K562 (cell line): ENCODE measurements at regions not wholly inside any gene's neighbourhood (a gene's known extent, or its start where the extent isn't known, plus 50 kb on each side); places are given as distances from the start of the nearest gene placed in this dataset.

ENCODE experiments used
- ATAC-seq: fragments of 200-7000 bp; cut with Tn5 transposase; 3 replicates; pipeline ENCODE4 v1.9.1; 2020; ENCODE audit warnings: moderate library complexity
- BruUV-seq: library from RNA; stranded (reverse); fragments of 400-500 nt; replicated peaks from 2 replicates; lab custom pipeline; 2021; lab: Mats Ljungman, UMichigan
- CTCF ChIA-PET: fragments of 300-600 bp; formaldehyde crosslinking; extraction: SDS; loops from one replicate; lab custom pipeline; 2021; ENCODE audit warnings: low intra/inter-chr PET ratio; lab: Yijun Ruan, JAX
- POLR2A ChIA-PET: fragments of 300-600, 350-650 bp; sonication (Branson Sonifier 250); formaldehyde crosslinking; extraction: SDS; loops from one replicate; lab custom pipeline; 2021; ENCODE audit warnings: antibody characterized with exemption, inconsistent platforms; lab: Yijun Ruan, JAX
- DNase-seq, 4 experiments: peaks; one replicate each; pipeline versions ENCODE4 v3.0.0 to v3.0.0-alpha.2; 2011 to 2018; ENCODE audit warnings: low spot score in 3 of 4, mixed read lengths in 3 of 4; ENCODE audit errors: extremely low read depth in 1 of 4
- FAIRE-seq: peaks from 2 replicates; lab custom pipeline; 2011; peaks lifted over from hg19 to GRCh38; lab: Jason Lieb, UNC
- H2AFZ ChIP-seq: 2 replicates; pipeline ENCODE4 v1.6.0; 2011; ENCODE audit warnings: low read depth, low read length, control low read depth, inconsistent platforms
- H3K27ac ChIP-seq: fragments of 200-600 bp; 3 replicates; pipeline ENCODE4 v1.8.0; 2011; ENCODE audit warnings: low read depth, mild to moderate bottlenecking, control low read depth, inconsistent platforms, low read length, moderate library complexity, mixed read lengths; ENCODE audit errors: extremely low read depth
- H3K27me3 ChIP-seq, 2 experiments: fragments of 300-600 bp in 1 of 2; 2 replicates in 1 of 2; 3 replicates in 1 of 2; pipeline versions ENCODE4 v1.6.0 to v1.8.0; 2011; ENCODE audit warnings: inconsistent platforms in 2 of 2, low read length in 2 of 2, mild to moderate bottlenecking in 1 of 2, mixed read lengths in 1 of 2, moderate library complexity in 1 of 2; ENCODE audit not compliant: control insufficient read depth in 2 of 2, insufficient read depth in 2 of 2
- H3K36me3 ChIP-seq: fragments of 300-600 bp; 3 replicates; pipeline ENCODE4 v1.8.0; 2011; ENCODE audit warnings: mild to moderate bottlenecking, low read length, inconsistent platforms; ENCODE audit not compliant: control insufficient read depth, insufficient read depth
- H3K4me1 ChIP-seq, 2 experiments: fragments of 200-600 bp in 1 of 2; replicated peaks in 1 of 2; 2 replicates in 1 of 2; 3 replicates in 1 of 2; pipeline versions ENCODE4 v1.5.1 to v1.8.0; 2011; ENCODE audit warnings: inconsistent platforms in 2 of 2, low read length in 2 of 2, mild to moderate bottlenecking in 1 of 2, mixed read lengths in 1 of 2, moderate library complexity in 1 of 2; ENCODE audit not compliant: control insufficient read depth in 2 of 2, insufficient read depth in 2 of 2
- H3K4me2 ChIP-seq: 2 replicates; pipeline ENCODE4 v1.6.1; 2011; ENCODE audit warnings: low read length, control low read depth, inconsistent platforms, mixed read lengths; ENCODE audit not compliant: insufficient read depth
- H3K4me3 ChIP-seq: fragments of 200-600 bp; sonication (generic), shearing (Covaris generic); 2 replicates; pipeline ENCODE4 v1.5.1; 2016; ENCODE audit warnings: control low read depth, inconsistent platforms
- H3K79me2 ChIP-seq: fragments of 200-600 bp; 3 replicates; pipeline ENCODE4 v1.8.0; 2011; ENCODE audit warnings: low read length, inconsistent platforms; ENCODE audit not compliant: control insufficient read depth, insufficient read depth
- H3K9ac ChIP-seq, 2 experiments: 2 replicates each; pipeline versions ENCODE4 v1.6.0 to v1.6.1; 2011; ENCODE audit warnings: low read depth in 2 of 2, low read length in 2 of 2, control low read depth in 1 of 2, inconsistent platforms in 1 of 2, mild to moderate bottlenecking in 1 of 2, mixed read lengths in 1 of 2; ENCODE audit not compliant: insufficient read depth in 1 of 2
- H3K9me1 ChIP-seq: one replicate; pipeline ENCODE4 v1.6.0; 2011; ENCODE audit warnings: inconsistent platforms, mild to moderate bottlenecking, low read length, moderate library complexity; ENCODE audit not compliant: control insufficient read depth, insufficient read depth
- H3K9me3 ChIP-seq: replicated peaks from 2 replicates; pipeline ENCODE4 v1.5.1; 2011; ENCODE audit warnings: low read depth, low read length, inconsistent platforms; ENCODE audit not compliant: control insufficient read depth, insufficient read depth
- H4K20me1 ChIP-seq: replicated peaks from 2 replicates; pipeline ENCODE4 v1.6.1; 2011; ENCODE audit warnings: low read length, inconsistent platforms, mixed read lengths; ENCODE audit not compliant: control insufficient read depth, insufficient read depth
- CBFA2T2 ChIP-seq: fragments of 450-650 bp; conservative IDR thresholded peaks from 2 replicates; pipeline ENCODE4 v1.6.1; 2017; ENCODE audit warnings: mild to moderate bottlenecking
- CREBBP ChIP-seq: IDR thresholded peaks from one replicate; pipeline ENCODE4 v1.6.1; 2012; ENCODE audit warnings: low read depth, mild to moderate bottlenecking, control low read depth, inconsistent platforms, low read length
- ELF1 ChIP-seq: fragments of 200-800 bp; sonication (Bioruptor generic); IDR thresholded peaks from 2 replicates; pipeline ENCODE4 v1.6.1; 2016; ENCODE audit warnings: missing genetic modification characterization, missing compliant biosample characterization
- GABPB1 ChIP-seq: sonication (generic); formaldehyde crosslinking; IDR thresholded peaks from 2 replicates; pipeline ENCODE4 v1.8.0; 2022; ENCODE audit warnings: mild to moderate bottlenecking, missing genetic modification reagents
- HIVEP1 ChIP-seq: fragments of 250-450 bp; sonication (Bioruptor Pico); IDR thresholded peaks from 2 replicates; pipeline ENCODE4 v1.4.0; 2020; ENCODE audit warnings: mild to moderate bottlenecking
- HNRNPL ChIP-seq: fragments of 200-400 bp; formaldehyde crosslinking; IDR thresholded peaks from 2 replicates; pipeline ENCODE4 v1.6.1; 2017; ENCODE audit warnings: low read depth, mild to moderate bottlenecking, low read length
- IFI16 ChIP-seq: fragments of 250-450 bp; sonication (Bioruptor Pico); IDR thresholded peaks from 2 replicates; pipeline ENCODE4 v2.1.2; 2022; ENCODE audit warnings: mild to moderate bottlenecking, inconsistent platforms
- KDM1A ChIP-seq, 2 experiments: fragments of 450-650 bp; IDR thresholded peaks; 2 replicates each; pipeline ENCODE4 v1.6.1; 2016; ENCODE audit warnings: mild to moderate bottlenecking in 2 of 2
- MTA3 ChIP-seq: fragments of 450-650 bp; formaldehyde crosslinking; IDR thresholded peaks from 2 replicates; pipeline ENCODE4 v1.6.1; 2017; ENCODE audit warnings: mild to moderate bottlenecking, borderline replicate concordance
- NFE2L1 ChIP-seq: fragments of 450-650 bp; IDR thresholded peaks from 2 replicates; pipeline ENCODE4 v1.6.1; 2016; ENCODE audit warnings: missing genetic modification characterization, low read depth, mild to moderate bottlenecking, missing compliant biosample characterization, moderate library complexity, borderline replicate concordance
- PTBP1 ChIP-seq: fragments of 200-400 bp; formaldehyde crosslinking; IDR thresholded peaks from 2 replicates; pipeline ENCODE4 v1.6.1; 2017; ENCODE audit warnings: low read depth, low read length
- REST ChIP-seq, 2 experiments: fragments of 450-650 bp; formaldehyde crosslinking in 1 of 2; IDR thresholded peaks; 2 replicates each; pipeline versions ENCODE4 v1.4.0 to v1.6.1; 2014 to 2020; ENCODE audit warnings: mild to moderate bottlenecking in 2 of 2, borderline replicate concordance in 1 of 2, low read depth in 1 of 2
- TBP ChIP-seq: optimal IDR thresholded peaks from 2 replicates; pipeline ENCODE3; 2011; ENCODE audit warnings: low read depth, low read length, improper control_type of control experiment
- THAP7 ChIP-seq: fragments of 250-450 bp; sonication (Bioruptor Pico); IDR thresholded peaks from 2 replicates; pipeline ENCODE4 v1.5.0; 2021
- ZNF165 ChIP-seq: fragments of 250-450 bp; sonication (Bioruptor Pico); IDR thresholded peaks from 2 replicates; pipeline ENCODE4 v1.4.0; 2020; ENCODE audit warnings: borderline replicate concordance
- ZNF507 ChIP-seq: conservative IDR thresholded peaks from 2 replicates; pipeline ENCODE4 v1.6.1; 2017; ENCODE audit warnings: missing genetic modification characterization, missing compliant biosample characterization
- ZNF778 ChIP-seq: fragments of 450-650 bp; formaldehyde crosslinking; IDR thresholded peaks from 2 replicates; pipeline ENCODE4 v1.4.0; 2020; ENCODE audit warnings: mild to moderate bottlenecking, moderate library complexity
- WGBS: fragments of 100-300 bp; shearing (Covaris generic); methylation state at CpG from one replicate; pipeline ENCODE4 v1.1.6; 2016; ENCODE audit warnings: low coverage, mixed read lengths; ENCODE audit not compliant: insufficient coverage; ENCODE audit errors: missing lambda C conversion rate; 5-methylcytosine and 5-hydroxymethylcytosine counted together
- in situ Hi-C: fragments of 300-500 bp; cut with MboI; formaldehyde crosslinking; loops from 4 replicates; pipeline ENCODE4 v1.15.0; 2018; ENCODE audit warnings: inconsistent platforms, mixed read lengths
- intact Hi-C: fragments of 100-400 bp; cut with micrococcal nuclease; formaldehyde crosslinking; loops from 2 replicates; pipeline ENCODE4 v1.14.2; 2022

GRCh38 chr12:69057742-69058141 lies 124.8 kb upstream of the CPM start:
- Histone ChIP-seq H3K79me2 (no peaks in the 10 kb centered on the region), H3K27me3 (peaks cover 4 to 5% of the 10 kb centered on the region in 2 experiments; a peak in 2 of 5 replicates), H3K9me1 (no peaks in the 10 kb centered on the region), H3K4me3 (no peak overlapping the region), H3K36me3 (no peaks in the 10 kb centered on the region), H3K4me2 (no peak overlapping the region), H3K9ac (no peak overlapping the region), H2AFZ (no peak overlapping the region), H3K9me3 (no peaks in the 10 kb centered on the region), H3K27ac (no peak overlapping the region), H3K4me1 (no peaks in the 10 kb centered on the region; a peak in 1 of 5 replicates), H4K20me1 (no peaks in the 10 kb centered on the region)
- BruUV-seq: no TSS peak
- intact Hi-C loops (no loop called here), in situ Hi-C loops (loop anchor here (25.0 kb wide), 1 partner anchor 195 kb away; no protein-coding TSS in a partner anchor)
- ChIA-PET POLR2A (interaction anchor here (0.6 kb wide), 1 partner anchor 16 kb away, joined by 3 read pairs; no protein-coding TSS in a partner anchor), CTCF (no interaction called here)
- ATAC-seq: no peak
- WGBS: 0% methylated on average over 3 of the region's 3 CpGs
- FAIRE-seq: no peak
- DNase-seq: no peak
- TF ChIP-seq HNRNPL (no peak), ZNF165 (CRISPR knock-in tag) (no peak), HIVEP1 (CRISPR knock-in tag) (no peak), NFE2L1 (no peak), REST (IDR thresholded peaks at IDR 0.05; ENCODE audit: borderline replicate concordance) (no peak), REST (CRISPR knock-in tag; IDR thresholded peaks at IDR 0.05; ENCODE audit: low read depth) (no peak), ZNF507 (tag) (no peak), ZNF778 (CRISPR knock-in tag) (no peak), TBP (no peak), KDM1A (IDR thresholded peaks at IDR 0.05) (no peak), PTBP1 (no peak), ELF1 (tag) (no peak), THAP7 (CRISPR knock-in tag) (no peak), IFI16 (CRISPR knock-in tag) (no peak), GABPB1 (CRISPR knock-in tag) (no peak), MTA3 (no peak), CBFA2T2 (no peak), CREBBP (no peak)
